Inflammatory macrophage (primary cell): ENCODE measurements at regions not wholly inside any gene's neighbourhood (a gene's known extent, or its start where the extent isn't known, plus 50 kb on each side); places are given as distances from the start of the nearest gene placed in this dataset.
A peak's percentile ranks its signal among the peaks of the same experiment; 100 is the strongest.

Source experiments
- DNase-seq, 2 donors: peaks; one replicate each; pipeline ENCODE4 v3.0.0-alpha.2; 2020 to 2022

GRCh38 chr5:133761632-133762031 lies 149.3 kb upstream of the FSTL4 start:
- DNase-seq, result no peak

DNA sequence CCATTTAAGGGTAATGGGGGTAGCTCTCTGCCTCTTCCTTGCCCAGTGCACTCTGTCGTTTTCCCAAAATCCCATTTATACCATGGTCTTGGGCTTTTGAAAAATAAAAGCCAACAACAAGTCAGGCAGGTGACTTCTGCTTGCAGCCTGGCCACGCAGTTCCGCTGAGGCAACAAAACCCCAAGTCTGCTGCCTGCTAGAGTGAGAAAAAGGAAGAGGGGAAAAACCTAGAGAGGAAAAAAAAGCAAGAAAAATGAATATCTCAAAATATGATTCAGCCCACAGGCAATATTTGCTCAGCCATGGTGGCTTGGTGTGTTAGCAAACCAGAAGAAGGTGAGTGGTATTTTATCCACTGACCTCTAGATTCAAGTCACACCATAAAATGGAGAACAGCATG lies 148.2 kb upstream of the FSTL4 start:
- no peak for DNase-seq

GRCh38 chr5:133758641-133759040 lies 146.3 kb upstream of the FSTL4 start:
- DNase-seq, result no peak

- DNase-seq, result no peak
These were observed 145.1 kb upstream of the FSTL4 start for GRCh38 chr5:133757396-133757945.

- DNase-seq, result no peak
These were observed 144.4 kb upstream of the FSTL4 start for GRCh38 chr5:133756756-133757155.

- no peak for DNase-seq
These were observed 143.7 kb upstream of the FSTL4 start for GRCh38 chr5:133756036-133756435.

DNA sequence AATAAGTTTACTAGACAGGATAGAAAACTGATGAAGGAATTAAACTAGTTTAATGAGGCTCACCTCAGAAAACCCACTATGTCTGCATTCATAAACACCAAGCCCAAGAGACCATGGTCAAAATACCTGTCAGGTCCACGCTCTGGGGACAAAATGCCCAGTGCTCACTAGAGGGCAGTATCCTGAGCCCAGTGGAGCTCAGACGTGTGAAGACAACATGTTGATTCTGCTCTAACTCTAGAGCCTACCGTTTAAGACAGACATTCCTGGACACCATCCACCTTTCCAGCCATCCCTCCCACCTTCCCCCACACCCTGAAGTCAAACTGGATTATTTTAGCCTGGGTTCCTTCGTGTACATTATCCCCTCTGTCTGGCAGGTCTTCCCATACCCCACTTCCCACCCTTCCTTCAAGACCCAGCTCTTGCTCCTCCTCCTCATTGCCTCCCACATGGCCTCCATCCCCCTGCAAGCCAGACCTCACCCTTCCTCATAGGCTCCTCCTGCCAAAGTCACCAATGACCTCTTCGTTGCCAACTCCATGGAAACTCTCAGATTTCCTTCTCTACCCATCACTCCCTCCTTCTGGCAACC lies 142.3 kb upstream of the FSTL4 start:
- peak; percentile 30 to 54 for DNase-seq

DNA sequence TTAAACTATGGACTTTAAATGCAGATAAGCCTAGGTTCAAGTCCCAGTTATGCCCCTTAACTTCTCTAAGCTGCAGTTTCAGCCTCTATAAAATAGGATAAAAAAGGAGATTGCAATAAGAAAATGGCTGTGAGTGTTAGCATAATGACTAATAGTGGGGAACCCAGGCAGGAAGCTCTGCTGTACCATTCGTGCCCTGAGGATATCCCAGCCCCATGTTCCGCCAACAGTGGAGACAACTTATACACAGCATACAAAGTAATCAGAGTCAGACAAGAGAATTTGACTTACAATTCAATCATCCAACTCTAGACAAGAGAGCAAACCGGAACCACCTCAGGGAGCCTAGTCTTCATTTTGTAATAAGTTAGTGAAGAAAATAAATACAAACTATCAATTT lies 141.5 kb upstream of the FSTL4 start:
- no peak for DNase-seq

- no peak for DNase-seq
These were observed 139.5 kb upstream of the FSTL4 start for GRCh38 chr5:133751846-133752245.

DNA sequence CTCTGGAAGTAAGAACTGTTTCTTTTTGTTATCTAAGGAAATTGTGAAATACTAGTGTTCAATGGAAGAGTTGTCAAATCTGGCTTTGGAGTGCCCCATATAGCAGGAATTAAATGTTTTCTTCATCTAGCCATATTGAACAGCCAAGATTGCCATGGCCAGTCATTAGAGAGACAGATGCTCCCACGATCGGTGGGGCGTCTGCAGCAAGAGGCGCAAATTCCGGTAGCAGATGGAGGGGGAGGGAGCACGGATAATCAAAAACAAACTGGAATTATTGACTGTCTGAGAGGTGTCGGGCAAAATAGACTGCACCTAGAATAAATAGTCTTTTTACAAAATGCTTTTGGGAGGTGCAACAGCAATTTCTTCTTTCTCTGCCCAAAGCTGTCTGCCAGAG lies 139.1 kb upstream of the FSTL4 start:
- DNase-seq, result no peak

GRCh38 chr5:133750856-133751255 lies 138.5 kb upstream of the FSTL4 start:
- DNase-seq, result no peak

DNA sequence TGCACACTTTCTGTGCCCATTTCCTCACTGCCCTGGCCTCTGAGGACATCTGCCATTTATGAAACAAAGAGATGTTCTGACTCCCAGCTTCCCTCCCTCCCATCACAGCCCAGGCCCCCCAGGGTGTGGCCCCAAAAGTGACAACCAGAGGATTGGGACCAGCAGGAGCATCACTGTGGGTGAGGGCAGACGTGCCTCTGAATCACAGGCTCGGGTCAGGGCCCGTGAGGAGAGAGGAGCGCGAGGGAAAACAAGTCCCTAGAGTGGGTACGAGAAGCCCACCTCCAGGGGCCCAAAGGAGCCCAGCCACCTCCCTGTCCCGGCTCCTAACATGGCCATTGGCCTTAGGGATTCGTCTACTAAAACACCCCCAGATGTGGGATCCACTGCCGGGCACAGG lies 138.0 kb upstream of the FSTL4 start:
- DNase-seq, result no peak

DNA sequence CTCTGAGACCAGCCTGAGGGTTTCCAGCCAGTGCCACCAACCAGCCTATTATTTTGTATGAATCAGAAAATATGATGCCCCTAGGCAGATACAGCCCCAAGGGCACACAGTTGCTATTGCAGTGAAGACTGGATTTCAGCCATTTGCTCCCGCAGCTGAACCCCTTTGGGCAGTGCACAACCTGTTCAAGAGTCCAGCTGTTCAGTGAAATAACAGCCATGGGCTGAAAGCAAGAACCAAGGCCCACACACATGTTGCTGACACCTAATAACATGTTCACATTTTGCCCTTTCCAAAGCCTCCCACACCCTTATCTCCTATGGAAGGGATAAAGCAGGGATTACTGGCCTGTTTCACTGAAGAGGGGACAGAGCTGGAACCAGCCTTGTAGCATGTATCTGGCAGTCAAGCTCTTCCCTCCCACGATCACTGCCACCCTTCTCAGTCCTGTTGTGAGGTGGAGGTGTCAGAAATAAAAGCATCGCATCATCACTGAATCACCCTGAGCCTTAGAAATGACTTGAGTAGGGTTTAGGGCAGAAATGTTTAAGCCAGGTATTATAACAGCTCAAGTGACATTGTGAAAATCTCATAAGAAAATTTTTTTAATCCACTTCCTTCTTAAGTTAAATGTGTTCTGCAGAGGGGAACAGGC lies 137.1 kb upstream of the FSTL4 start:
- DNase-seq, result no peak

- DNase-seq, result peak; percentile 8 to 9
These were observed 134.5 kb upstream of the FSTL4 start for GRCh38 chr5:133746834-133747233.

GRCh38 chr5:133744960-133745308 lies 132.6 kb upstream of the FSTL4 start:
- no peak for DNase-seq

DNA sequence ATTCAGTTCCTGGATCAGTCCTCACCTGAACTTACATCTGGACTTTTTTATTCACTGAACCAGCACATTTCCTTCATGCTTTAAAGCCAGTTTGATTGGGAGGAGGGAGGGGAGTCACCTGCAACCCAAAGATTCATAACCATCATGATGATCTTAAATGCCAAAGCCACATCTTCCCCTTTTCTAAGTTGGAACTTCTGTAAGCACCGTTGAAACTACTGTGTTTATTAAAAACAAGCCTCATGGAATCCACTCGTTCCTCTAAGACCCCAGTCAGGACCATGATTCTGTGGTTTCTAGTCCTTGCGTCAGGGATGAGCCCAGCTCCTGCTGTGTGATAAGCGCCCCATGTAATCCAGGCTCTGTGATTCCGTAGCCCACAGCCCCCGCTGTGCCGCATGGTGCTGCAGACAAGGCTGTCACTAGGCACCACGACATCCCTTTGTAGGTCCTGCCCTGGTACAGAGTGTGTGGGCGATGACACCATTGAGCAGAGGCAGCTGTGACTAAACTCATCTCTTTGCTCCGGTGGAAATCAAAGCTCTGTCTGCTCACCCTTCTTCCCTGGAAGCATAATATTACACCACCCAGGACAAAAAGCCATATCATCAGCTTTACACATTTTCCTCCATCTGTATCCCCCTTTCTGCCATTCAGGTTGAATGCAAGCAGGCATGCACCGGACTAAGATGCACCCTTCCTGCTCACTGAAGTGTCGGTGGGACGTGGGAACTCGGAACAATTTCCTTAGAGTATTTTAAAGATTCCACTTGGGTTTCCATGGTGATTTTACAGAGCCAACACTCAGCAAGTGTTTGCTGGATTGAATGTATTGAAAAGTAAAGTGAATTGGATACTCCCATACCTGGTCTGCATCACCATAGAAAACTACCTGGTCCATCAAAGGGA lies 132.0 kb upstream of the FSTL4 start:
- DNase-seq, result no peak

- no peak for DNase-seq
These were observed 130.2 kb upstream of the FSTL4 start for GRCh38 chr5:133742431-133742988.

- DNase-seq, result no peak
These were observed 129.5 kb upstream of the FSTL4 start for GRCh38 chr5:133741818-133742355.

DNA sequence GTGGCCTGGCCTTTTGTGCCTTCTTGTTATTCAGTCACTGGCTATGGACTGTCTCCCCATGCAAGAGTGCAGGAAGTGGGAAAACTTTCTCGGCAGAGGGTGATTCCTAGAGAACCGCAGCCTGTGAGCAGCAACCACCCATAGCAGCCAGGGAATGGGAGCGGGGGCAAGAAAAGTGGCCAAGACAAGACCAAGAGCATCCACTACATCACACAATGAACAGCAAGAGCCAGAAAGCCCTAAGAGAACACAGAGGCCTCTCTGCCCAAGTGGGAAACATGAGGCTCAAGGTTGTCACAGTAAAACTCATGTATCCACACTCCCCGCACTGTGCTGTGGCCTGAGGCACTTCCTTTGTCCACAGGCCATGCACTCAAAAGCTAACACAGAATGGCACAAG lies 129.1 kb upstream of the FSTL4 start:
- DNase-seq, result no peak

DNA sequence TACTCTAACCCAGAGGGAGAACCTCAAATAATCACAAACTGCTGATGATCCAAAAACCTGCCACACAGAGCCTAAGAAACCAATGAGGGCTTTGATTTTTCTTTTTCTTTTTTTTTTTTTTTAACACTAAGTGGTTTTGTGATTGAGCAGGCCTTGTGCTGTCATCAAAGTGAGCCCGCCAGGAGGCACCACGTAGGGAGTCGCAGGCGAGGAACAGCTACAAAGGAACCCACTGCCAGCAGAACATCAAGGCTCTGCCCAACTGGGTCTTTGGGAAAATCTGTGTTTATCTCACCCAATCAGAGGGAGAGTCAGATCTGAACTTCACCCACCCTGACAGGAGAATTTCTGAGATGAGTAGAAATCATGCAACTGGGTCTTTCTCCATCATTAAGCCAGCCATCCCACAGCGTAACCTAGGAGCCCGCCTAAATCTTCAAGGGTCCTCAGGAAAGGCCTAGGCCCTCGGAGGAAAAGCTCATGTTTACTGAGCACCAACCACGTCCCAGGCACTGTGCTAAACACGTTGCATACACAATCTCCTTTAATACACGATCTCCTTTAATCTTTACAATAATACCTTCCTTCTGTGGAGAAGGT lies 126.9 kb upstream of the FSTL4 start:
- DNase-seq, result no peak

GRCh38 chr5:133738271-133738670 lies 125.9 kb upstream of the FSTL4 start:
- DNase-seq, result no peak

- DNase-seq, result no peak
These were observed 124.2 kb upstream of the FSTL4 start for GRCh38 chr5:133736512-133736911.

GRCh38 chr5:133735346-133735745 lies 123.0 kb upstream of the FSTL4 start:
- DNase-seq, result no peak
